DOHH2 (cell line): ENCODE measurements at regions not wholly inside any gene's neighbourhood (a gene's known extent, or its start where the extent isn't known, plus 50 kb on each side); places are given as distances from the start of the nearest gene placed in this dataset.

Source experiments
- H3F3A ChIP-seq: fragments of 200-600 bp; sonication (generic), shearing (Covaris generic); 2 replicates; pipeline ENCODE4 v1.6.0; 2016; ENCODE audit warnings: antibody characterized with exemption, mild to moderate bottlenecking; ENCODE audit not compliant: control insufficient read depth, insufficient read depth
- H3K27ac ChIP-seq: fragments of 200-600 bp; sonication (generic); 2 replicates; pipeline ENCODE4 v1.5.1; 2014; ENCODE audit warnings: low read depth, mild to moderate bottlenecking, low read length, moderate library complexity
- H3K27me3 ChIP-seq: fragments of 200-600 bp; sonication (generic); 2 replicates; pipeline ENCODE4 v1.6.1; 2014; ENCODE audit warnings: mild to moderate bottlenecking, low read length, mixed read lengths; ENCODE audit not compliant: control insufficient read depth
- H3K36me3 ChIP-seq: fragments of 200-600 bp; sonication (generic); 2 replicates; pipeline ENCODE4 v1.6.1; 2014; ENCODE audit warnings: mild to moderate bottlenecking, low read length, moderate library complexity, mixed read lengths; ENCODE audit not compliant: control insufficient read depth
- H3K4me1 ChIP-seq: fragments of 200-600 bp; sonication (generic); 2 replicates; pipeline ENCODE4 v1.6.1; 2014; ENCODE audit warnings: mild to moderate bottlenecking, low read length, mixed read lengths; ENCODE audit not compliant: control insufficient read depth
- H3K4me2 ChIP-seq: fragments of 200-600 bp; sonication (generic); 2 replicates; pipeline ENCODE4 v1.6.0; 2014; ENCODE audit warnings: mild to moderate bottlenecking, low read length, moderate library complexity
- H3K4me3 ChIP-seq: fragments of 200-600 bp; sonication (generic); 2 replicates; pipeline ENCODE4 v1.5.1; 2014; ENCODE audit warnings: mild to moderate bottlenecking, low read length, mixed read lengths
- H3K79me2 ChIP-seq: fragments of 200-600 bp; sonication (generic); 2 replicates; pipeline ENCODE4 v1.6.1; 2014; ENCODE audit warnings: mild to moderate bottlenecking, low read length, mixed read lengths; ENCODE audit not compliant: control insufficient read depth
- H3K9me2 ChIP-seq: fragments of 200-600 bp; sonication (generic); replicated peaks from 2 replicates; pipeline ENCODE4 v1.6.1; 2014; ENCODE audit warnings: mild to moderate bottlenecking, low read length, mixed read lengths; ENCODE audit not compliant: control insufficient read depth
- H3K9me3 ChIP-seq: fragments of 200-600 bp; sonication (generic); 2 replicates; pipeline ENCODE4 v1.6.1; 2014; ENCODE audit warnings: antibody characterized with exemption, low read length, mixed read lengths; ENCODE audit not compliant: control insufficient read depth, insufficient read depth
- H4K20me1 ChIP-seq: fragments of 200-600 bp; sonication (generic); 2 replicates; pipeline ENCODE4 v1.6.0; 2014; ENCODE audit warnings: low read depth, mild to moderate bottlenecking, antibody characterized with exemption, low read length, moderate library complexity; ENCODE audit not compliant: control insufficient read depth, insufficient read depth
- EZH2phosphoT487 ChIP-seq: fragments of 200-600 bp; sonication (generic); IDR thresholded peaks from 2 replicates; pipeline ENCODE4 v1.6.1; 2017; ENCODE audit warnings: borderline replicate concordance, mild to moderate bottlenecking, antibody characterized with exemption, low read length, moderate library complexity, mixed read lengths
- TF ChIP-seq, protein P1 (sequence below): fragments of 200-600 bp; sonication (generic); IDR thresholded peaks from one replicate; pipeline ENCODE4 v1.5.1; 2014; ENCODE audit warnings: antibody characterized with exemption, mild to moderate bottlenecking, low read depth, low read length; ENCODE audit not compliant: poor library complexity, severe bottlenecking

DNA sequence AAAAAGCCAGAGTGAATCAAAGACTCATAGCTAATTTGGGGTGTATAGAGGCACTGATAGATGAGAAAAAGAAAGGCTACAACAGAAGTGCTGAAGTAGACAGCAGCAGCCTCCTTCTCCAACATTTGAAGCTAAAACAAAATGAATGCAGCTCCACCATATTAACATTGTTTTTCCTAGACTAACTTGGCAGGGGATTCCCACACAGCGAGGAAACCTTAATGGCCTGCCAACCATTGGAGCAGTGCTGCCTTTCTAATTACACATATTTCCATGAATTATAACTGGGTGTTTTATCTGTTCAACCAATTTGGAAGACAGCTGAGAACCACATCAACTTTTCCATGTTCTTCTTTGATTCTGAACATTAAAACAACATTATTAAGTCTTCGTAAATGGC, 478.6 kb downstream of the LIG4 start:
- H3K4me1 ChIP-seq: no peaks in the 10 kb centered on the region
- no peaks in the 10 kb centered on the region for H3K36me3 ChIP-seq
- H3F3A ChIP-seq: no peaks in the 10 kb centered on the region
- H3K4me2 ChIP-seq: no peak overlapping the region
- H3K27ac ChIP-seq: no peak overlapping the region
- TF ChIP-seq, protein P1, sequence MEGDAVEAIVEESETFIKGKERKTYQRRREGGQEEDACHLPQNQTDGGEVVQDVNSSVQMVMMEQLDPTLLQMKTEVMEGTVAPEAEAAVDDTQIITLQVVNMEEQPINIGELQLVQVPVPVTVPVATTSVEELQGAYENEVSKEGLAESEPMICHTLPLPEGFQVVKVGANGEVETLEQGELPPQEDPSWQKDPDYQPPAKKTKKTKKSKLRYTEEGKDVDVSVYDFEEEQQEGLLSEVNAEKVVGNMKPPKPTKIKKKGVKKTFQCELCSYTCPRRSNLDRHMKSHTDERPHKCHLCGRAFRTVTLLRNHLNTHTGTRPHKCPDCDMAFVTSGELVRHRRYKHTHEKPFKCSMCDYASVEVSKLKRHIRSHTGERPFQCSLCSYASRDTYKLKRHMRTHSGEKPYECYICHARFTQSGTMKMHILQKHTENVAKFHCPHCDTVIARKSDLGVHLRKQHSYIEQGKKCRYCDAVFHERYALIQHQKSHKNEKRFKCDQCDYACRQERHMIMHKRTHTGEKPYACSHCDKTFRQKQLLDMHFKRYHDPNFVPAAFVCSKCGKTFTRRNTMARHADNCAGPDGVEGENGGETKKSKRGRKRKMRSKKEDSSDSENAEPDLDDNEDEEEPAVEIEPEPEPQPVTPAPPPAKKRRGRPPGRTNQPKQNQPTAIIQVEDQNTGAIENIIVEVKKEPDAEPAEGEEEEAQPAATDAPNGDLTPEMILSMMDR: no peak
- TF ChIP-seq EZH2phosphoT487: no peak
- H3K79me2 ChIP-seq: no peaks in the 10 kb centered on the region
- no peaks in the 10 kb centered on the region for H3K27me3 ChIP-seq
- no peaks in the 10 kb centered on the region for H4K20me1 ChIP-seq
- no peaks in the 10 kb centered on the region for H3K9me3 ChIP-seq
- no peak overlapping the region for H3K4me3 ChIP-seq
- no peaks in the 10 kb centered on the region for H3K9me2 ChIP-seq

GRCh38 chr13:107736170-107736569, 479.2 kb downstream of the LIG4 start:
- Histone ChIP-seq H3K9me3 (no peaks in the 10 kb centered on the region), H3K4me3 (no peak overlapping the region), H3K9me2 (no peaks in the 10 kb centered on the region), H3K79me2 (no peaks in the 10 kb centered on the region), H3K36me3 (no peaks in the 10 kb centered on the region), H3K4me1 (no peaks in the 10 kb centered on the region), H3K4me2 (no peak overlapping the region), H3K27ac (no peak overlapping the region), H3K27me3 (no peaks in the 10 kb centered on the region), H4K20me1 (no peaks in the 10 kb centered on the region), H3F3A (no peaks in the 10 kb centered on the region)
- TF ChIP-seq EZH2phosphoT487: no peak
- TF ChIP-seq, protein P1: no peak

GRCh38 chr13:107734891-107735625, 480.3 kb downstream of the LIG4 start:
- Histone ChIP-seq H3K27me3 (no peaks in the 10 kb centered on the region), H4K20me1 (no peaks in the 10 kb centered on the region), H3K36me3 (no peaks in the 10 kb centered on the region), H3K27ac (no peak overlapping the region), H3K4me2 (no peak overlapping the region), H3K4me3 (no peak overlapping the region), H3K4me1 (no peaks in the 10 kb centered on the region), H3K9me2 (no peaks in the 10 kb centered on the region), H3K79me2 (no peaks in the 10 kb centered on the region), H3K9me3 (no peaks in the 10 kb centered on the region), H3F3A (no peaks in the 10 kb centered on the region)
- no peak for TF ChIP-seq EZH2phosphoT487
- TF ChIP-seq, protein P1: no peak
